Mesenchymal stem cell (in vitro differentiated cells and primary cell): ENCODE measurements at regions not wholly inside any gene's neighbourhood (a gene's known extent, or its start where the extent isn't known, plus 50 kb on each side); places are given as distances from the start of the nearest gene placed in this dataset.

ENCODE experiments used
- DNase-seq: peaks from one replicate; pipeline ENCODE4 v3.0.0-alpha.2; 2013
- H2AFZ ChIP-seq: one replicate; pipeline ENCODE4 v1.6.1; 2013; ENCODE audit warnings: low read depth, mild to moderate bottlenecking, control low read depth, inconsistent platforms, low read length, moderate library complexity
- H2AK5ac ChIP-seq: 2 replicates; pipeline ENCODE4 v1.6.1; 2013; ENCODE audit warnings: low read length, moderate library complexity, mild to moderate bottlenecking, inconsistent platforms; ENCODE audit not compliant: severe bottlenecking
- H2BK120ac ChIP-seq: one replicate; pipeline ENCODE4 v1.6.1; 2013; ENCODE audit warnings: low read depth, mild to moderate bottlenecking, inconsistent platforms, low read length, moderate library complexity
- H2BK12ac ChIP-seq, 2 experiments: one replicate each; pipeline ENCODE4 v1.6.1; 2013; ENCODE audit warnings: inconsistent platforms in 2 of 2, low read length in 2 of 2, mild to moderate bottlenecking in 2 of 2, moderate library complexity in 2 of 2, control low read depth in 1 of 2
- H2BK15ac ChIP-seq: one replicate; pipeline ENCODE4 v1.6.1; 2013; ENCODE audit warnings: mild to moderate bottlenecking, low read depth, inconsistent platforms; ENCODE audit not compliant: poor library complexity, severe bottlenecking
- H2BK5ac ChIP-seq: 2 replicates; pipeline ENCODE4 v1.6.1; 2013; ENCODE audit warnings: low read depth, mild to moderate bottlenecking, low read length, control low read depth, inconsistent platforms; ENCODE audit not compliant: poor library complexity, severe bottlenecking
- H3K14ac ChIP-seq, 2 experiments: one replicate each; pipeline ENCODE4 v1.6.1; 2013; ENCODE audit warnings: inconsistent platforms in 2 of 2, low read length in 2 of 2, control low read depth in 1 of 2, mild to moderate bottlenecking in 1 of 2, moderate library complexity in 1 of 2
- H3K18ac ChIP-seq, 2 experiments: one replicate each; pipeline ENCODE4 v1.6.1; 2013; ENCODE audit warnings: inconsistent platforms in 2 of 2, low read length in 2 of 2, control low read depth in 1 of 2, low read depth in 1 of 2, mild to moderate bottlenecking in 1 of 2
- H3K23ac ChIP-seq, 2 experiments: one replicate each; pipeline ENCODE4 v1.6.1; 2013; ENCODE audit warnings: inconsistent platforms in 2 of 2, low read length in 2 of 2, mild to moderate bottlenecking in 2 of 2, moderate library complexity in 2 of 2, control low read depth in 1 of 2
- H3K27ac ChIP-seq: 2 replicates; pipeline ENCODE4 v1.5.1; 2013; ENCODE audit warnings: mild to moderate bottlenecking, moderate library complexity, low read length, control low read depth, inconsistent platforms; ENCODE audit not compliant: poor library complexity, severe bottlenecking
- H3K27me3 ChIP-seq, 2 experiments: 2 replicates each; pipeline versions ENCODE4 v1.6.1 to v1.7.0; 2013; ENCODE audit warnings: low read length in 2 of 2, mild to moderate bottlenecking in 2 of 2, moderate library complexity in 2 of 2, control low read depth in 1 of 2, inconsistent platforms in 1 of 2; ENCODE audit not compliant: control insufficient read depth in 1 of 2, insufficient read depth in 1 of 2
- H3K36me3 ChIP-seq, 2 experiments: 2 replicates each; pipeline versions ENCODE4 v1.6.1 to v1.7.0; 2013; ENCODE audit warnings: low read length in 2 of 2, control low read depth in 1 of 2, inconsistent platforms in 1 of 2, low read depth in 1 of 2, mild to moderate bottlenecking in 1 of 2; ENCODE audit not compliant: insufficient read depth in 2 of 2, control insufficient read depth in 1 of 2
- H3K4ac ChIP-seq, 2 experiments: one replicate each; pipeline ENCODE4 v1.6.1; 2013; ENCODE audit warnings: inconsistent platforms in 2 of 2, low read length in 2 of 2, mild to moderate bottlenecking in 2 of 2, moderate library complexity in 2 of 2, control low read depth in 1 of 2, low read depth in 1 of 2
- H3K4me1 ChIP-seq: 2 replicates; pipeline ENCODE4 v1.6.1; 2013; ENCODE audit warnings: low read depth, low read length, control low read depth; ENCODE audit not compliant: control insufficient read depth, insufficient read depth
- H3K4me2 ChIP-seq: 2 replicates; pipeline ENCODE4 v1.6.1; 2013; ENCODE audit warnings: low read length, mild to moderate bottlenecking, inconsistent platforms; ENCODE audit not compliant: poor library complexity, severe bottlenecking
- H3K4me3 ChIP-seq, 2 experiments: 2 replicates each; pipeline versions ENCODE4 v1.5.1 to v1.7.0; 2013; ENCODE audit warnings: low read length in 2 of 2, mild to moderate bottlenecking in 2 of 2, control low read depth in 1 of 2, low read depth in 1 of 2; ENCODE audit not compliant: insufficient read depth in 1 of 2
- H3K79me1 ChIP-seq: replicated peaks from 2 replicates; pipeline ENCODE4 v1.6.1; 2013; ENCODE audit warnings: mild to moderate bottlenecking, control low read depth, low read length, inconsistent platforms; ENCODE audit not compliant: poor library complexity, severe bottlenecking
- H3K9ac ChIP-seq: 2 replicates; pipeline ENCODE4 v1.7.0; 2013; ENCODE audit warnings: mild to moderate bottlenecking, low read length, moderate library complexity
- H3K9me3 ChIP-seq: 2 replicates; pipeline ENCODE4 v1.7.0; 2013; ENCODE audit warnings: mild to moderate bottlenecking, low read length; ENCODE audit not compliant: control insufficient read depth
- H4K8ac ChIP-seq: one replicate; pipeline ENCODE4 v1.6.1; 2013; ENCODE audit warnings: inconsistent platforms, mild to moderate bottlenecking, low read length, moderate library complexity
- H4K91ac ChIP-seq: one replicate; pipeline ENCODE4 v1.6.1; 2013; ENCODE audit warnings: mild to moderate bottlenecking, low read length, inconsistent platforms
- WGBS: methylation state at CpG from one replicate; pipeline ENCODE4 v1.1.7; 2013; ENCODE audit warnings: mixed read lengths; 5-methylcytosine and 5-hydroxymethylcytosine counted together

DNA sequence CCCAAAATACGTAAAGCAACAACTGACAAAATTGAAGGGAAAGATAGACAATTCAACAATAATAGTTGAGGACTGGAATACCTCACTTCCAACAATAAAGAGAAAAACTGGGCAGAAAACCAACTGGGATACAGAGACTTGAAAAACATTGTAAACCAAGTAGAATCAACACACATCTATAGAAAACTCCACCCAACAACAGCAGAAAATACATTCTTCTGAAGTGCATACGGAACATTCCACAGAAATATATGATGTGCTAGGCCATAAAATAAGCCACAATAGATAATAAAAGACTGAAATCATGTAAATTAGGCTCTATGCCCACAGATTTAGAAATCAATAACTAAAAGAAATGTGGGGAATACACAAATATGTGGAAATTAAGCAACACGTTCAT, 98.4 kb upstream of the THBS1 start:
- 67% methylated on average over 1 of the region's 3 CpGs for WGBS
- H3K23ac ChIP-seq, result no peak overlapping the region
- H4K91ac ChIP-seq, result no peak overlapping the region
- no peak overlapping the region for H3K9ac ChIP-seq
- no peak overlapping the region for H2BK5ac ChIP-seq
- no peak overlapping the region for H2BK15ac ChIP-seq
- no peak overlapping the region for H3K14ac ChIP-seq
- no peaks in the 10 kb centered on the region for H3K27me3 ChIP-seq
- H3K79me1 ChIP-seq, result no peaks in the 10 kb centered on the region
- H3K9me3 ChIP-seq, result no peaks in the 10 kb centered on the region
- no peak overlapping the region for H2AK5ac ChIP-seq
- DNase-seq, result no peak
- H3K36me3 ChIP-seq, result no peaks in the 10 kb centered on the region
- H2BK120ac ChIP-seq, result no peak overlapping the region
- H3K18ac ChIP-seq, result no peak overlapping the region
- H3K4me1 ChIP-seq, result no peaks in the 10 kb centered on the region
- H3K4me3 ChIP-seq, result no peak overlapping the region
- no peak overlapping the region for H2AFZ ChIP-seq
- no peak overlapping the region for H2BK12ac ChIP-seq
- no peak overlapping the region for H3K4ac ChIP-seq
- no peak overlapping the region for H4K8ac ChIP-seq
- no peak overlapping the region for H3K4me2 ChIP-seq
- no peak overlapping the region for H3K27ac ChIP-seq

- H3K4me1 ChIP-seq, result no peaks in the 10 kb centered on the region
- H3K9me3 ChIP-seq, result no peaks in the 10 kb centered on the region
- no peak overlapping the region for H2BK120ac ChIP-seq
- no peak overlapping the region for H2AFZ ChIP-seq
- peak overlapping the region in 1 of 2 experiments; percentile 30 for H3K4ac ChIP-seq
- H3K27ac ChIP-seq, result no peak overlapping the region
- no peak overlapping the region for H3K9ac ChIP-seq
- H3K79me1 ChIP-seq, result no peaks in the 10 kb centered on the region
- no peak overlapping the region for H3K23ac ChIP-seq
- H3K18ac ChIP-seq, result peak overlapping the region in 1 of 2 experiments; percentile 6
- no peak overlapping the region for H3K4me2 ChIP-seq
- H4K8ac ChIP-seq, result no peak overlapping the region
- no peak overlapping the region for H2BK5ac ChIP-seq
- WGBS, result 95% methylated on average over 3 of the region's 4 CpGs
- no peak overlapping the region for H2AK5ac ChIP-seq
- H3K4me3 ChIP-seq, result no peak overlapping the region
- peak overlapping the region in 1 of 2 experiments; percentile 79 for H2BK12ac ChIP-seq
- no peak overlapping the region for H3K14ac ChIP-seq
- H3K27me3 ChIP-seq, result no peaks in the 10 kb centered on the region
- peak overlapping the region; percentile 54 for H2BK15ac ChIP-seq
- no peaks in the 10 kb centered on the region for H3K36me3 ChIP-seq
- H4K91ac ChIP-seq, result no peak overlapping the region
- DNase-seq, result peak; percentile 54
Observed at GRCh38 chr15:39486621-39487457, 94.0 kb upstream of the THBS1 start.

- Histone ChIP-seq H3K9ac (no peak overlapping the region), H4K91ac (no peak overlapping the region), H4K8ac (no peak overlapping the region), H3K4me3 (no peak overlapping the region), H2AFZ (no peak overlapping the region), H3K18ac (peak overlapping the region in 1 of 2 experiments; percentile 6), H3K79me1 (no peaks in the 10 kb centered on the region), H3K9me3 (no peaks in the 10 kb centered on the region), H2BK120ac (no peak overlapping the region), H2AK5ac (no peak overlapping the region), H3K27me3 (no peaks in the 10 kb centered on the region), H2BK12ac (peak overlapping the region in 1 of 2 experiments; percentile 79), H2BK15ac (peak overlapping the region; percentile 54), H3K23ac (no peak overlapping the region), H3K14ac (no peak overlapping the region), H3K4me1 (no peaks in the 10 kb centered on the region), H3K4ac (peak overlapping the region in 1 of 2 experiments; percentile 19), H3K27ac (no peak overlapping the region), H2BK5ac (no peak overlapping the region), H3K4me2 (no peak overlapping the region), H3K36me3 (no peaks in the 10 kb centered on the region)
- no peak for DNase-seq
Observed at GRCh38 chr15:39487458-39487735, 93.5 kb upstream of the THBS1 start.

DNA sequence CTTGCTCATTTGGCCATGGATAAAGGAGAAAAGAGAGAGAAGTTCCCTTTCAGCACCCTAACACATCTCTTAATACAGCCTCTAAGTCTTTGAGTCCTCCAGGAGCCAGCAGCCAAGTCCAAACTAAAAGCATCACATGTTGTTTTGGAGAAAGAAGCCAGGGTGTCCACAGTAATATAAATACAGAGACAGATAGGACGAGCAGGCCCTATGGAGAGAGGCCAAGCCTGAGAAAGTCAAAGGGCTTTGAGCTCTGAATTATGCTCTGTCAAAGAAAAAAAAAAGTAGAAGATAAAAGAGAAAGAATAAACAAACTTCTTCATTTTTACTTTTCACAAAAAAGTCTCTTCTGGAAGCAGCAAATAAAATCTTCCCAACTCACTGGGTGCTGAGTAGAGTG, 92.4 kb upstream of the THBS1 start:
- no peaks in the 10 kb centered on the region for H3K9me3 ChIP-seq
- no peak overlapping the region for H2AFZ ChIP-seq
- H3K14ac ChIP-seq, result no peak overlapping the region
- no peak overlapping the region for H2BK15ac ChIP-seq
- H3K4ac ChIP-seq, result no peak overlapping the region
- no peaks in the 10 kb centered on the region for H3K27me3 ChIP-seq
- no peak overlapping the region for H4K8ac ChIP-seq
- no peak overlapping the region for H2BK5ac ChIP-seq
- DNase-seq, result peak; percentile 46
- peak overlapping the region in 1 of 2 experiments; percentile 77 for H2BK12ac ChIP-seq
- H3K79me1 ChIP-seq, result no peaks in the 10 kb centered on the region
- no peak overlapping the region for H3K23ac ChIP-seq
- no peak overlapping the region for H3K4me2 ChIP-seq
- H3K18ac ChIP-seq, result peak overlapping the region in 1 of 2 experiments; percentile 84
- H3K27ac ChIP-seq, result no peak overlapping the region
- H4K91ac ChIP-seq, result no peak overlapping the region
- no peaks in the 10 kb centered on the region for H3K36me3 ChIP-seq
- no peaks in the 10 kb centered on the region for H3K4me1 ChIP-seq
- H3K9ac ChIP-seq, result no peak overlapping the region
- no peak overlapping the region for H2AK5ac ChIP-seq
- no peak overlapping the region for H2BK120ac ChIP-seq
- no peak overlapping the region for H3K4me3 ChIP-seq
- WGBS, result 14% methylated on average over 1 of the region's 1 CpG
